ENCODE measurements at regions not wholly inside any gene's neighbourhood (a gene's known extent, or its start where the extent isn't known, plus 50 kb on each side); places are given as distances from the start of the nearest gene placed in this dataset.

- no peak for TF ChIP-seq CTCF (conservative IDR thresholded peaks at IDR 0.05 in 1 of 2, IDR thresholded peaks at IDR 0.05 in 1 of 2; ENCODE audit: low read depth in 1 of 2, low read length in 2 of 2)
- no peak for TF ChIP-seq EZH2 (IDR thresholded peaks at IDR 0.05; ENCODE audit: low read length, missing control alignments)
These were observed 219.2 kb upstream of the SGO1 start for GRCh38 chr3:20405231-20405630.

Data from fibroblast of lung (primary cell).